ENCODE measurements at regions not wholly inside any gene's neighbourhood (a gene's known extent, or its start where the extent isn't known, plus 50 kb on each side); places are given as distances from the start of the nearest gene placed in this dataset.

- TF ChIP-seq POLR2A (IDR thresholded peaks at IDR 0.05; ENCODE audit: low read length) (no peak), GATA1 (IDR thresholded peaks at IDR 0.05; ENCODE audit: low read depth, low read length) (no peak)
Observed at GRCh38 chr1:102800406-102800805, 307.9 kb downstream of the COL11A1 start.

Measured in erythroblast (primary cell).